ENCODE measurements at regions not wholly inside any gene's neighbourhood (a gene's known extent, or its start where the extent isn't known, plus 50 kb on each side); places are given as distances from the start of the nearest gene placed in this dataset.

DNA sequence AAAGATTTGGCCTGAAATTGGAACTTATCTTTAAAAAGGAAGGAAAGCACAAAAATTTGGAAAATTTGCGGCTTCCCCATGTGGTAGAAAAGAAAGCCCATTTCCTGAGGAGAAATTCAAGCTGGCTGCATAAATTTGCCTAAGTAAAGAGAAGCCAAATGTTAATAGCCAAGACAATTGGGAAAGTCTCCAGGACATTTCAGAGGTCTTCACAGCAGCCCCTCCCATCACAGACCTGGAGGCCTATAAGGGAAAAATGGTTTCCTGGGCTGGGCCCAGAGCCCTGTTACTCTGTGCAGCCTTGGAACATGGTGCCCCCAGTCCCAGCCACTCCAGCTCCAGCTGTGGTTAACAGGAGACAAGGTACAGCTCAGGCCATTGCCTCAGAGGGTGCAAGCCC, 736.5 kb downstream of the HACE1 start:
- no peak overlapping the region for H3K4me3 ChIP-seq (ENCODE audit: low read depth, low read length)
- TF ChIP-seq, protein P1, sequence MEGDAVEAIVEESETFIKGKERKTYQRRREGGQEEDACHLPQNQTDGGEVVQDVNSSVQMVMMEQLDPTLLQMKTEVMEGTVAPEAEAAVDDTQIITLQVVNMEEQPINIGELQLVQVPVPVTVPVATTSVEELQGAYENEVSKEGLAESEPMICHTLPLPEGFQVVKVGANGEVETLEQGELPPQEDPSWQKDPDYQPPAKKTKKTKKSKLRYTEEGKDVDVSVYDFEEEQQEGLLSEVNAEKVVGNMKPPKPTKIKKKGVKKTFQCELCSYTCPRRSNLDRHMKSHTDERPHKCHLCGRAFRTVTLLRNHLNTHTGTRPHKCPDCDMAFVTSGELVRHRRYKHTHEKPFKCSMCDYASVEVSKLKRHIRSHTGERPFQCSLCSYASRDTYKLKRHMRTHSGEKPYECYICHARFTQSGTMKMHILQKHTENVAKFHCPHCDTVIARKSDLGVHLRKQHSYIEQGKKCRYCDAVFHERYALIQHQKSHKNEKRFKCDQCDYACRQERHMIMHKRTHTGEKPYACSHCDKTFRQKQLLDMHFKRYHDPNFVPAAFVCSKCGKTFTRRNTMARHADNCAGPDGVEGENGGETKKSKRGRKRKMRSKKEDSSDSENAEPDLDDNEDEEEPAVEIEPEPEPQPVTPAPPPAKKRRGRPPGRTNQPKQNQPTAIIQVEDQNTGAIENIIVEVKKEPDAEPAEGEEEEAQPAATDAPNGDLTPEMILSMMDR (IDR thresholded peaks at IDR 0.05; ENCODE audit: control insufficient read depth, extremely low read depth, insufficient read depth): no peak
- no peak for DNase-seq (ENCODE audit: low read depth)

- H3K4me3 ChIP-seq (ENCODE audit: low read depth, low read length): no peak overlapping the region
- no peak for DNase-seq (ENCODE audit: low read depth)
- TF ChIP-seq, protein P1 (IDR thresholded peaks at IDR 0.05; ENCODE audit: control insufficient read depth, extremely low read depth, insufficient read depth): no peak
These were observed 741.4 kb downstream of the HACE1 start for GRCh38 chr6:104118274-104118673.

GRCh38 chr6:104109806-104110205, 749.9 kb downstream of the HACE1 start:
- no peak for DNase-seq (ENCODE audit: low read depth)
- H3K4me3 ChIP-seq (ENCODE audit: low read depth, low read length): no peak overlapping the region
- TF ChIP-seq, protein P1 (IDR thresholded peaks at IDR 0.05; ENCODE audit: control insufficient read depth, extremely low read depth, insufficient read depth): no peak

DNA sequence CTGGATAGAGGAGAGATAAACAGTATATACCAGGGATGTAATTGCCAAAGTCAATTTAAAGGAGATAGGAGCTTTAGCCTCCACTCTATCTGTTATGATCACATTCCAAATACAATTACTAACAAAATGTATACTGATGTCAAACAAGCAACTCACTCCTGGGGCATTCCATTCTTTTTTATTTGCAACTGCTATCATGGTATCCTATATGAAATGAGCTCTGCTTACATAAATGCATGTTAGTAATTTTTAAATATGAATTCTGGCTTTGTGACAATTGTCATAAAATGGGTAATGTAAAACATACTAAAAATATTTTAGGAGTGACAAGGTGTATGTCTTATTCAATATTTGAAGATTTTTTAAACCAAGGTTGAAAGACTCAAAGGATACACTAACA, 751.1 kb downstream of the HACE1 start:
- H3K4me3 ChIP-seq (ENCODE audit: low read depth, low read length): no peak overlapping the region
- TF ChIP-seq, protein P1 (IDR thresholded peaks at IDR 0.05; ENCODE audit: control insufficient read depth, extremely low read depth, insufficient read depth): no peak
- no peak for DNase-seq (ENCODE audit: low read depth)

GRCh38 chr6:104095661-104096416, 763.9 kb downstream of the HACE1 start:
- TF ChIP-seq, protein P1 (IDR thresholded peaks at IDR 0.05; ENCODE audit: control insufficient read depth, extremely low read depth, insufficient read depth): no peak
- DNase-seq (ENCODE audit: low read depth): no peak
- no peak overlapping the region for H3K4me3 ChIP-seq (ENCODE audit: low read depth, low read length)

DNA sequence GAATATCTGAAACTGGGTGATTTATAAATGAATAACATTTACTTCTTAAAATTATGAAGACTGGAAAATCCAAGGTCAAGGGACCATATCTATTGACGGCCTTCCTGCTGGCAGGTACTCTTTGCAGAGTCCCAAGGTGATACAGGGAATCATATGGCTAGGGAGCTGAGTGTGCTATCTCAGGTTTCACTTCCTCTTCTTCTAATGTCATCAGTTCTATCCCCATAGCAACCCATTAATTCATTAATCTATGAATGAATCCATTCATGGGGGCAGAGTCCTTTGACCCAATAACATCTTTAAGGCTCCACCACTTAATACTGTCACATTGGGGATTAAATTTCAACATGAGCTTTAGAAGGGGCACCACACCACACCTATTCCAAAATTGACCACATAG, 772.0 kb downstream of the HACE1 start:
- TF ChIP-seq, protein P1 (IDR thresholded peaks at IDR 0.05; ENCODE audit: control insufficient read depth, extremely low read depth, insufficient read depth): no peak
- H3K4me3 ChIP-seq (ENCODE audit: low read depth, low read length): no peak overlapping the region
- DNase-seq (ENCODE audit: low read depth): no peak

DNA sequence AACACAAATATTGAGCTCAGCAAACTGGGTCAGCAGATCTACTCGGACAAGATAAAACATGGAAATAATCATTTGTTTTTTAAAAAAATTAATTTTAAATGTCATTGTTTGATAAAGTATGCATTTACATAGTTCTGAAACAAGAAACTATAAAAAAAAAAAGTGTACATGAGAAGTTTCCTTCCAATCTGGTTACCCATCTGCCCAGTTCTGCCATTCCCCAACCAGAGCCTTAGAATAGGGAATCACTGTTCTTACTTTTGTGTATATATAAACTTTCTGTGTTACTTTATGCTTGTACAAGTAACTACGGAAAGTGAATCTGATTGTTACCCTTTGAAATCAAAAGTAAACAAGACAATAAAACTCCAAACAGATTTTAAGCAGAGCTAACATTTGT, 791.4 kb downstream of the HACE1 start:
- TF ChIP-seq, protein P1 (IDR thresholded peaks at IDR 0.05; ENCODE audit: control insufficient read depth, extremely low read depth, insufficient read depth): no peak
- H3K4me3 ChIP-seq (ENCODE audit: low read depth, low read length): no peak overlapping the region
- no peak for DNase-seq (ENCODE audit: low read depth)

All from LNCaP clone FGC (cell line).